ENCODE measurements at regions not wholly inside any gene's neighbourhood (a gene's known extent, or its start where the extent isn't known, plus 50 kb on each side); places are given as distances from the start of the nearest gene placed in this dataset.

DNA sequence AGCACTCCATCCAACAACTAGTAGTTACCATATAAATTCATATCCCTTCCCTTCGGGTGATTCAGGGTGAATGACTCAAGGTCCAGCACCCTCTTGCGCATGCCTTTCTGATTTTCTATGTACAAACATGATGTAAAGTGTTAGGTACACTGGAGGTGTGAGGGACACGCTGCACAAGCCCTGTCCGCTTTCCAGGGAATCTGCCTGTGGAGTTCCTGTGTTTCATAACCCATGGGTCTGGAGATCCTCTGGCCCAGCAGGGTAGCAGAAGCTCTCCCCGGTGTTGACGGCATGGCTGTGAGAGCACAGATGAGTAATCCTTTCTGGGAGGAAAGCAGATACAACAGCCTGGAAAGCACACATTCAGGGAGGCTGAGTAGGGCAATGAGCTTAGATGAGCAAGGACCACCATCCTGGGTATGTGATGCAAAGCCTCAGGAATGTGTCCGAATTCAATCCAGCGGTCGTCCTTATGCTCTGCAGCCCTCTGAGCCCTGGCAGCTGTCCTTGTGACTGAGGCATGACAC is 142.9 kb upstream of the TP63 start:
- no peak for ATAC-seq

More for the DNA sequence above, 142.9 kb upstream of the TP63 start:
- no peak overlapping the region for H3K4me2 ChIP-seq
- H3K4me3 ChIP-seq = no peak overlapping the region
- peaks cover 5% of the 10 kb centered on the region; the same call in 1 of the 2 replicates for H3K9me2 ChIP-seq (ENCODE audit: insufficient read depth)
- Mint-ChIP-seq H3K4me3 (no peak overlapping the region), H3K9me3 (no peaks in the 10 kb centered on the region), H3K36me3 (ENCODE audit: low read depth) (no peaks in the 10 kb centered on the region), H3K27ac (no peak overlapping the region), H3K27me3 (ENCODE audit: insufficient read depth, low read depth, poor library complexity) (peaks cover 4% of the 10 kb centered on the region), H3K4me1 (no peaks in the 10 kb centered on the region)
- DNase-seq (ENCODE audit: low spot score) = no peak
- TF ChIP-seq, protein P1, sequence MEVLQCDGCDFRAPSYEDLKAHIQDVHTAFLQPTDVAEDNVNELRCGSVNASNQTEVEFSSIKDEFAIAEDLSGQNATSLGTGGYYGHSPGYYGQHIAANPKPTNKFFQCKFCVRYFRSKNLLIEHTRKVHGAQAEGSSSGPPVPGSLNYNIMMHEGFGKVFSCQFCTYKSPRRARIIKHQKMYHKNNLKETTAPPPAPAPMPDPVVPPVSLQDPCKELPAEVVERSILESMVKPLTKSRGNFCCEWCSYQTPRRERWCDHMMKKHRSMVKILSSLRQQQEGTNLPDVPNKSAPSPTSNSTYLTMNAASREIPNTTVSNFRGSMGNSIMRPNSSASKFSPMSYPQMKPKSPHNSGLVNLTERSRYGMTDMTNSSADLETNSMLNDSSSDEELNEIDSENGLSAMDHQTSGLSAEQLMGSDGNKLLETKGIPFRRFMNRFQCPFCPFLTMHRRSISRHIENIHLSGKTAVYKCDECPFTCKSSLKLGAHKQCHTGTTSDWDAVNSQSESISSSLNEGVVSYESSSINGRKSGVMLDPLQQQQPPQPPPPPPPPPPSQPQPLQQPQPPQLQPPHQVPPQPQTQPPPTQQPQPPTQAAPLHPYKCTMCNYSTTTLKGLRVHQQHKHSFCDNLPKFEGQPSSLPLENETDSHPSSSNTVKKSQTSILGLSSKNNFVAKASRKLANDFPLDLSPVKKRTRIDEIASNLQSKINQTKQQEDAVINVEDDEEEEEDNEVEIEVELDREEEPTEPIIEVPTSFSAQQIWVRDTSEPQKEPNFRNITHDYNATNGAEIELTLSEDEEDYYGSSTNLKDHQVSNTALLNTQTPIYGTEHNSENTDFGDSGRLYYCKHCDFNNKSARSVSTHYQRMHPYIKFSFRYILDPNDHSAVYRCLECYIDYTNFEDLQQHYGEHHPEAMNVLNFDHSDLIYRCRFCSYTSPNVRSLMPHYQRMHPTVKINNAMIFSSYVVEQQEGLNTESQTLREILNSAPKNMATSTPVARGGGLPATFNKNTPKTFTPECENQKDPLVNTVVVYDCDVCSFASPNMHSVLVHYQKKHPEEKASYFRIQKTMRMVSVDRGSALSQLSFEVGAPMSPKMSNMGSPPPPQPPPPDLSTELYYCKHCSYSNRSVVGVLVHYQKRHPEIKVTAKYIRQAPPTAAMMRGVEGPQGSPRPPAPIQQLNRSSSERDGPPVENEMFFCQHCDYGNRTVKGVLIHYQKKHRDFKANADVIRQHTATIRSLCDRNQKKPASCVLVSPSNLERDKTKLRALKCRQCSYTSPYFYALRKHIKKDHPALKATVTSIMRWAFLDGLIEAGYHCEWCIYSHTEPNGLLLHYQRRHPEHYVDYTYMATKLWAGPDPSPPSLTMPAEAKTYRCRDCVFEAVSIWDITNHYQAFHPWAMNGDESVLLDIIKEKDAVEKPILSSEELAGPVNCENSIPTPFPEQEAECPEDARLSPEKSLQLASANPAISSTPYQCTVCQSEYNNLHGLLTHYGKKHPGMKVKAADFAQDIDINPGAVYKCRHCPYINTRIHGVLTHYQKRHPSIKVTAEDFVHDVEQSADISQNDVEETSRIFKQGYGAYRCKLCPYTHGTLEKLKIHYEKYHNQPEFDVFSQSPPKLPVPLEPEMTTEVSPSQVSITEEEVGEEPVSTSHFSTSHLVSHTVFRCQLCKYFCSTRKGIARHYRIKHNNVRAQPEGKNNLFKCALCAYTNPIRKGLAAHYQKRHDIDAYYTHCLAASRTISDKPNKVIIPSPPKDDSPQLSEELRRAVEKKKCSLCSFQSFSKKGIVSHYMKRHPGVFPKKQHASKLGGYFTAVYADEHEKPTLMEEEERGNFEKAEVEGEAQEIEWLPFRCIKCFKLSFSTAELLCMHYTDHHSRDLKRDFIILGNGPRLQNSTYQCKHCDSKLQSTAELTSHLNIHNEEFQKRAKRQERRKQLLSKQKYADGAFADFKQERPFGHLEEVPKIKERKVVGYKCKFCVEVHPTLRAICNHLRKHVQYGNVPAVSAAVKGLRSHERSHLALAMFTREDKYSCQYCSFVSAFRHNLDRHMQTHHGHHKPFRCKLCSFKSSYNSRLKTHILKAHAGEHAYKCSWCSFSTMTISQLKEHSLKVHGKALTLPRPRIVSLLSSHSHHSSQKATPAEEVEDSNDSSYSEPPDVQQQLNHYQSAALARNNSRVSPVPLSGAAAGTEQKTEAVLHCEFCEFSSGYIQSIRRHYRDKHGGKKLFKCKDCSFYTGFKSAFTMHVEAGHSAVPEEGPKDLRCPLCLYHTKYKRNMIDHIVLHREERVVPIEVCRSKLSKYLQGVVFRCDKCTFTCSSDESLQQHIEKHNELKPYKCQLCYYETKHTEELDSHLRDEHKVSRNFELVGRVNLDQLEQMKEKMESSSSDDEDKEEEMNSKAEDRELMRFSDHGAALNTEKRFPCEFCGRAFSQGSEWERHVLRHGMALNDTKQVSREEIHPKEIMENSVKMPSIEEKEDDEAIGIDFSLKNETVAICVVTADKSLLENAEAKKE (CRISPR knock-in tag; IDR thresholded peaks at IDR 0.05) = no peak
- no peak for TF ChIP-seq STAT1 (IDR thresholded peaks at IDR 0.05; ENCODE audit: unreplicated experiment)
- TF ChIP-seq EZH2phosphoT487 (IDR thresholded peaks at IDR 0.05; ENCODE audit: unreplicated experiment) = no peak
- TF ChIP-seq, protein P2, sequence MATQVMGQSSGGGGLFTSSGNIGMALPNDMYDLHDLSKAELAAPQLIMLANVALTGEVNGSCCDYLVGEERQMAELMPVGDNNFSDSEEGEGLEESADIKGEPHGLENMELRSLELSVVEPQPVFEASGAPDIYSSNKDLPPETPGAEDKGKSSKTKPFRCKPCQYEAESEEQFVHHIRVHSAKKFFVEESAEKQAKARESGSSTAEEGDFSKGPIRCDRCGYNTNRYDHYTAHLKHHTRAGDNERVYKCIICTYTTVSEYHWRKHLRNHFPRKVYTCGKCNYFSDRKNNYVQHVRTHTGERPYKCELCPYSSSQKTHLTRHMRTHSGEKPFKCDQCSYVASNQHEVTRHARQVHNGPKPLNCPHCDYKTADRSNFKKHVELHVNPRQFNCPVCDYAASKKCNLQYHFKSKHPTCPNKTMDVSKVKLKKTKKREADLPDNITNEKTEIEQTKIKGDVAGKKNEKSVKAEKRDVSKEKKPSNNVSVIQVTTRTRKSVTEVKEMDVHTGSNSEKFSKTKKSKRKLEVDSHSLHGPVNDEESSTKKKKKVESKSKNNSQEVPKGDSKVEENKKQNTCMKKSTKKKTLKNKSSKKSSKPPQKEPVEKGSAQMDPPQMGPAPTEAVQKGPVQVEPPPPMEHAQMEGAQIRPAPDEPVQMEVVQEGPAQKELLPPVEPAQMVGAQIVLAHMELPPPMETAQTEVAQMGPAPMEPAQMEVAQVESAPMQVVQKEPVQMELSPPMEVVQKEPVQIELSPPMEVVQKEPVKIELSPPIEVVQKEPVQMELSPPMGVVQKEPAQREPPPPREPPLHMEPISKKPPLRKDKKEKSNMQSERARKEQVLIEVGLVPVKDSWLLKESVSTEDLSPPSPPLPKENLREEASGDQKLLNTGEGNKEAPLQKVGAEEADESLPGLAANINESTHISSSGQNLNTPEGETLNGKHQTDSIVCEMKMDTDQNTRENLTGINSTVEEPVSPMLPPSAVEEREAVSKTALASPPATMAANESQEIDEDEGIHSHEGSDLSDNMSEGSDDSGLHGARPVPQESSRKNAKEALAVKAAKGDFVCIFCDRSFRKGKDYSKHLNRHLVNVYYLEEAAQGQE (IDR thresholded peaks at IDR 0.05; ENCODE audit: unreplicated experiment) = no peak
- TF ChIP-seq, protein P3, sequence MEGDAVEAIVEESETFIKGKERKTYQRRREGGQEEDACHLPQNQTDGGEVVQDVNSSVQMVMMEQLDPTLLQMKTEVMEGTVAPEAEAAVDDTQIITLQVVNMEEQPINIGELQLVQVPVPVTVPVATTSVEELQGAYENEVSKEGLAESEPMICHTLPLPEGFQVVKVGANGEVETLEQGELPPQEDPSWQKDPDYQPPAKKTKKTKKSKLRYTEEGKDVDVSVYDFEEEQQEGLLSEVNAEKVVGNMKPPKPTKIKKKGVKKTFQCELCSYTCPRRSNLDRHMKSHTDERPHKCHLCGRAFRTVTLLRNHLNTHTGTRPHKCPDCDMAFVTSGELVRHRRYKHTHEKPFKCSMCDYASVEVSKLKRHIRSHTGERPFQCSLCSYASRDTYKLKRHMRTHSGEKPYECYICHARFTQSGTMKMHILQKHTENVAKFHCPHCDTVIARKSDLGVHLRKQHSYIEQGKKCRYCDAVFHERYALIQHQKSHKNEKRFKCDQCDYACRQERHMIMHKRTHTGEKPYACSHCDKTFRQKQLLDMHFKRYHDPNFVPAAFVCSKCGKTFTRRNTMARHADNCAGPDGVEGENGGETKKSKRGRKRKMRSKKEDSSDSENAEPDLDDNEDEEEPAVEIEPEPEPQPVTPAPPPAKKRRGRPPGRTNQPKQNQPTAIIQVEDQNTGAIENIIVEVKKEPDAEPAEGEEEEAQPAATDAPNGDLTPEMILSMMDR (conservative IDR thresholded peaks at IDR 0.05; ENCODE audit: low read depth in 2 of 2) = no peak
- TF ChIP-seq JUNB (IDR thresholded peaks at IDR 0.05; ENCODE audit: unreplicated experiment) = no peak
- TF ChIP-seq ZNF331 (CRISPR knock-in tag; IDR thresholded peaks at IDR 0.05; ENCODE audit: low read depth) = no peak
- TF ChIP-seq, protein P4, sequence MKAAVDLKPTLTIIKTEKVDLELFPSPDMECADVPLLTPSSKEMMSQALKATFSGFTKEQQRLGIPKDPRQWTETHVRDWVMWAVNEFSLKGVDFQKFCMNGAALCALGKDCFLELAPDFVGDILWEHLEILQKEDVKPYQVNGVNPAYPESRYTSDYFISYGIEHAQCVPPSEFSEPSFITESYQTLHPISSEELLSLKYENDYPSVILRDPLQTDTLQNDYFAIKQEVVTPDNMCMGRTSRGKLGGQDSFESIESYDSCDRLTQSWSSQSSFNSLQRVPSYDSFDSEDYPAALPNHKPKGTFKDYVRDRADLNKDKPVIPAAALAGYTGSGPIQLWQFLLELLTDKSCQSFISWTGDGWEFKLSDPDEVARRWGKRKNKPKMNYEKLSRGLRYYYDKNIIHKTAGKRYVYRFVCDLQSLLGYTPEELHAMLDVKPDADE (IDR thresholded peaks at IDR 0.05) = no peak
- no peak for TF ChIP-seq ZNF114 (CRISPR knock-in tag; IDR thresholded peaks at IDR 0.05)
- TF ChIP-seq POLR2AphosphoS5 (IDR thresholded peaks at IDR 0.05; ENCODE audit: low read depth) = no peak
- TF ChIP-seq CREB1 (CRISPR knock-in tag; IDR thresholded peaks at IDR 0.05; ENCODE audit: low read depth) = no peak
- no peak for TF ChIP-seq EZH2 (IDR thresholded peaks at IDR 0.05; ENCODE audit: low read depth, unreplicated experiment)
- no peak for TF ChIP-seq NANOG (IDR thresholded peaks at IDR 0.05; ENCODE audit: borderline replicate concordance)
- no peaks in the 10 kb centered on the region for H3K27me3 ChIP-seq (ENCODE audit: insufficient read depth)
- H3K79me2 ChIP-seq (replicated peaks; ENCODE audit: insufficient read depth) = no peaks in the 10 kb centered on the region
- no peaks in the 10 kb centered on the region for H3K4me1 ChIP-seq (ENCODE audit: insufficient read depth)
- no peak overlapping the region for H3K27ac ChIP-seq (ENCODE audit: low read depth)
- no peaks in the 10 kb centered on the region for H3K36me3 ChIP-seq (ENCODE audit: insufficient read depth)
- H4K20me1 ChIP-seq (replicated peaks; ENCODE audit: insufficient read depth) = no peaks in the 10 kb centered on the region
- H3F3A ChIP-seq (replicated peaks; ENCODE audit: low read depth) = no peaks in the 10 kb centered on the region
- H2AFZ ChIP-seq = no peak overlapping the region
